ENCODE measurements at regions not wholly inside any gene's neighbourhood (a gene's known extent, or its start where the extent isn't known, plus 50 kb on each side); places are given as distances from the start of the nearest gene placed in this dataset.

DNA sequence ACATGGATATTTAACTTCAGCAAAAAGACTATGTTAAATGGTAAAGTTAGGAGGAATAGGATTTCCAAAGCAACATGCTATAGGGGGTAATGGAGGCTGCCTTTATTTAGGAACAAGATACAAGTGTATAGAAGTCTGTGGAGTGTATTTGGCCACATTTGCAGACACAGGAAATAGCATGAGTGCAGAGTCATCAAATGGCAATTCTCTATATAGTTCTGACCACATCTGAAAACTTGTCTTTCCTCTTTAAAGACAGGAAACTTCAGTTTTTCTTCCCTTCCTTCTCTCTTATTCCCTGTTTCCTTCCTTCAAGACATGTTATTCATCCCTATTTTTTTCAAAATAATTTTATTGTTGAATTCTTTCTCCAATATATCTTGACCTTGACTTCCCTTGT lies 119.3 kb upstream of the PITX2 start:
- TF ChIP-seq, protein P1, sequence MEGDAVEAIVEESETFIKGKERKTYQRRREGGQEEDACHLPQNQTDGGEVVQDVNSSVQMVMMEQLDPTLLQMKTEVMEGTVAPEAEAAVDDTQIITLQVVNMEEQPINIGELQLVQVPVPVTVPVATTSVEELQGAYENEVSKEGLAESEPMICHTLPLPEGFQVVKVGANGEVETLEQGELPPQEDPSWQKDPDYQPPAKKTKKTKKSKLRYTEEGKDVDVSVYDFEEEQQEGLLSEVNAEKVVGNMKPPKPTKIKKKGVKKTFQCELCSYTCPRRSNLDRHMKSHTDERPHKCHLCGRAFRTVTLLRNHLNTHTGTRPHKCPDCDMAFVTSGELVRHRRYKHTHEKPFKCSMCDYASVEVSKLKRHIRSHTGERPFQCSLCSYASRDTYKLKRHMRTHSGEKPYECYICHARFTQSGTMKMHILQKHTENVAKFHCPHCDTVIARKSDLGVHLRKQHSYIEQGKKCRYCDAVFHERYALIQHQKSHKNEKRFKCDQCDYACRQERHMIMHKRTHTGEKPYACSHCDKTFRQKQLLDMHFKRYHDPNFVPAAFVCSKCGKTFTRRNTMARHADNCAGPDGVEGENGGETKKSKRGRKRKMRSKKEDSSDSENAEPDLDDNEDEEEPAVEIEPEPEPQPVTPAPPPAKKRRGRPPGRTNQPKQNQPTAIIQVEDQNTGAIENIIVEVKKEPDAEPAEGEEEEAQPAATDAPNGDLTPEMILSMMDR (IDR thresholded peaks at IDR 0.05; ENCODE audit: insufficient read depth, low read length, poor library complexity, severe bottlenecking), result no peak
- TF ChIP-seq EZH2phosphoT487 (conservative IDR thresholded peaks at IDR 0.05; ENCODE audit: low read length), result no peak
